AG09319 (cell line): ENCODE measurements at regions not wholly inside any gene's neighbourhood (a gene's known extent, or its start where the extent isn't known, plus 50 kb on each side); places are given as distances from the start of the nearest gene placed in this dataset.

Experiments used
- DNase-seq: peaks from one replicate; pipeline ENCODE4 v3.0.0-alpha.2; 2010; ENCODE audit warnings: low read depth; ENCODE audit errors: extremely low read depth
- CTCF ChIP-seq: IDR thresholded peaks from 2 replicates; pipeline ENCODE4 v1.5.1; 2011; ENCODE audit warnings: low read depth, mild to moderate bottlenecking, inconsistent platforms, low read length, moderate library complexity

- DNase-seq = no peak
- TF ChIP-seq CTCF = no peak
These were observed 237.8 kb upstream of the TLE4 start for GRCh38 chr9:79334001-79334400.

GRCh38 chr9:79334711-79335110 is 237.1 kb upstream of the TLE4 start:
- no peak for DNase-seq
- no peak for TF ChIP-seq CTCF

GRCh38 chr9:79335987-79336386 is 235.8 kb upstream of the TLE4 start:
- no peak for TF ChIP-seq CTCF
- DNase-seq = no peak

- DNase-seq = no peak
- TF ChIP-seq CTCF = no peak
These were observed 230.2 kb upstream of the TLE4 start for GRCh38 chr9:79341561-79341960.

- TF ChIP-seq CTCF = no peak
These were observed 225.3 kb upstream of the TLE4 start for GRCh38 chr9:79346350-79347020.

GRCh38 chr9:79352322-79352721 is 219.4 kb upstream of the TLE4 start:
- DNase-seq = no peak
- TF ChIP-seq CTCF = no peak

More at GRCh38 chr9:79346350-79347020, 225.3 kb upstream of the TLE4 start:
- DNase-seq = no peak

GRCh38 chr9:79353856-79354520 is 217.8 kb upstream of the TLE4 start:
- no peak for TF ChIP-seq CTCF
- no peak for DNase-seq
